ENCODE measurements at regions not wholly inside any gene's neighbourhood (a gene's known extent, or its start where the extent isn't known, plus 50 kb on each side); places are given as distances from the start of the nearest gene placed in this dataset.
"Not testable (repeated sequence)": the region's sequence is repeated elsewhere in the genome, so short reads cannot be mapped to it uniquely, and the experiment has no call there.

- DNase-seq (ENCODE audit: low read depth), result no peak
- H3K4me3 ChIP-seq (ENCODE audit: control insufficient read depth, low read depth, low read length), result no peak overlapping the region
- TF ChIP-seq CTCF (IDR thresholded peaks at IDR 0.05; ENCODE audit: control insufficient read depth, insufficient read depth, low read depth, low read length, missing control alignments), result no peak
These were observed 207.0 kb upstream of the PRKCQ start for GRCh38 chr10:6787091-6787490.

- no peak overlapping the region; the same call in 1 of the 2 replicates for H3K4me3 ChIP-seq (ENCODE audit: control insufficient read depth, low read depth, low read length)
- peak; percentile 68 for TF ChIP-seq CTCF (IDR thresholded peaks at IDR 0.05; ENCODE audit: control insufficient read depth, insufficient read depth, low read depth, low read length, missing control alignments)
- DNase-seq (ENCODE audit: low read depth), result peak; percentile 21
These were observed 206.5 kb upstream of the PRKCQ start for GRCh38 chr10:6786579-6787031.

GRCh38 chr10:6784429-6784828, 204.4 kb upstream of the PRKCQ start:
- not testable (repeated sequence) for H3K4me3 ChIP-seq (ENCODE audit: control insufficient read depth, low read depth, low read length); DNase-seq (ENCODE audit: low read depth)

- H3K4me3 ChIP-seq (ENCODE audit: control insufficient read depth, low read depth, low read length), result no peak overlapping the region
- TF ChIP-seq CTCF (IDR thresholded peaks at IDR 0.05; ENCODE audit: control insufficient read depth, insufficient read depth, low read depth, low read length, missing control alignments), result no peak
- no peak for DNase-seq (ENCODE audit: low read depth)
These were observed 203.4 kb upstream of the PRKCQ start for GRCh38 chr10:6783471-6783870.

- no peak overlapping the region for H3K4me3 ChIP-seq (ENCODE audit: control insufficient read depth, low read depth, low read length)
- DNase-seq (ENCODE audit: low read depth), result no peak
- no peak for TF ChIP-seq CTCF (IDR thresholded peaks at IDR 0.05; ENCODE audit: control insufficient read depth, insufficient read depth, low read depth, low read length, missing control alignments)
These were observed 202.3 kb upstream of the PRKCQ start for GRCh38 chr10:6782378-6782777.

- DNase-seq (ENCODE audit: low read depth), result no peak
- no peak for TF ChIP-seq CTCF (IDR thresholded peaks at IDR 0.05; ENCODE audit: control insufficient read depth, insufficient read depth, low read depth, low read length, missing control alignments)
- no peak overlapping the region for H3K4me3 ChIP-seq (ENCODE audit: control insufficient read depth, low read depth, low read length)
These were observed 201.2 kb upstream of the PRKCQ start for GRCh38 chr10:6781133-6781770.

GRCh38 chr10:6780008-6780677, 200.1 kb upstream of the PRKCQ start:
- TF ChIP-seq CTCF (IDR thresholded peaks at IDR 0.05; ENCODE audit: control insufficient read depth, insufficient read depth, low read depth, low read length, missing control alignments), result no peak
- DNase-seq (ENCODE audit: low read depth), result no peak
- no peak overlapping the region for H3K4me3 ChIP-seq (ENCODE audit: control insufficient read depth, low read depth, low read length)

Measured in AG09309 (cell line).